Trophoblast cell (in vitro differentiated cells and primary cell): ENCODE measurements at regions not wholly inside any gene's neighbourhood (a gene's known extent, or its start where the extent isn't known, plus 50 kb on each side); places are given as distances from the start of the nearest gene placed in this dataset.

ENCODE experiments used
- DNase-seq, 2 donors: peaks; one replicate each; pipeline ENCODE4 v3.0.0-alpha.2; 2016
- H2AFZ ChIP-seq: 2 replicates; pipeline ENCODE4 v1.6.1; 2013; ENCODE audit warnings: low read length, moderate library complexity, mild to moderate bottlenecking; ENCODE audit not compliant: insufficient read depth, poor library complexity
- H2AK5ac ChIP-seq: 2 replicates; pipeline ENCODE4 v1.6.1; 2013; ENCODE audit warnings: mild to moderate bottlenecking, low read length
- H2BK120ac ChIP-seq: 2 replicates; pipeline ENCODE4 v1.6.1; 2013; ENCODE audit warnings: low read length, mild to moderate bottlenecking, moderate library complexity; ENCODE audit not compliant: insufficient read depth, poor library complexity
- H2BK12ac ChIP-seq: 2 replicates; pipeline ENCODE4 v1.6.1; 2013; ENCODE audit warnings: mild to moderate bottlenecking, low read length, moderate library complexity
- H2BK5ac ChIP-seq: 2 replicates; pipeline ENCODE4 v1.6.1; 2013; ENCODE audit warnings: low read length, low read depth, moderate library complexity, mild to moderate bottlenecking; ENCODE audit not compliant: poor library complexity
- H3K14ac ChIP-seq: 2 replicates; pipeline ENCODE4 v1.6.1; 2013; ENCODE audit warnings: mild to moderate bottlenecking, low read length
- H3K18ac ChIP-seq: 2 replicates; pipeline ENCODE4 v1.6.1; 2013; ENCODE audit warnings: mild to moderate bottlenecking, low read length
- H3K23ac ChIP-seq: 2 replicates; pipeline ENCODE4 v1.6.1; 2013; ENCODE audit warnings: low read length
- H3K27ac ChIP-seq: 2 replicates; pipeline ENCODE4 v1.5.1; 2013; ENCODE audit warnings: low read depth, mild to moderate bottlenecking, inconsistent platforms, low read length, moderate library complexity
- H3K27me3 ChIP-seq: 2 replicates; pipeline ENCODE4 v1.6.1; 2013; ENCODE audit warnings: inconsistent platforms, mild to moderate bottlenecking, low read length, moderate library complexity; ENCODE audit not compliant: insufficient read depth
- H3K36me3 ChIP-seq, 2 experiments: 1 replicate in 1 of 2; 2 replicates in 1 of 2; pipeline ENCODE4 v1.6.1; 2013; ENCODE audit warnings: low read length in 2 of 2, mild to moderate bottlenecking in 2 of 2, moderate library complexity in 1 of 2; ENCODE audit not compliant: insufficient read depth in 2 of 2, control insufficient read depth in 1 of 2
- H3K4ac ChIP-seq: 2 replicates; pipeline ENCODE4 v1.6.1; 2013; ENCODE audit warnings: low read depth, mild to moderate bottlenecking, low read length, moderate library complexity
- H3K4me1 ChIP-seq, 2 experiments: 1 replicate in 1 of 2; 2 replicates in 1 of 2; pipeline ENCODE4 v1.6.1; 2013; ENCODE audit warnings: low read length in 2 of 2, mild to moderate bottlenecking in 2 of 2, moderate library complexity in 1 of 2; ENCODE audit not compliant: insufficient read depth in 2 of 2, control insufficient read depth in 1 of 2
- H3K4me2 ChIP-seq: 2 replicates; pipeline ENCODE4 v1.6.1; 2013; ENCODE audit warnings: inconsistent platforms, mild to moderate bottlenecking, low read length, moderate library complexity
- H3K4me3 ChIP-seq: 2 replicates; pipeline ENCODE4 v1.5.1; 2013; ENCODE audit warnings: mild to moderate bottlenecking, low read depth, low read length, inconsistent platforms
- H3K79me1 ChIP-seq: one replicate; pipeline ENCODE4 v1.6.1; 2013; ENCODE audit warnings: low read length
- H3K79me2 ChIP-seq: 2 replicates; pipeline ENCODE4 v1.6.1; 2013; ENCODE audit warnings: low read length, mild to moderate bottlenecking; ENCODE audit not compliant: control insufficient read depth, insufficient read depth, poor library complexity
- H3K9ac ChIP-seq: 2 replicates; pipeline ENCODE4 v1.6.1; 2013; ENCODE audit warnings: mild to moderate bottlenecking, low read length
- H3K9me3 ChIP-seq: 2 replicates; pipeline ENCODE4 v1.6.1; 2013; ENCODE audit warnings: low read depth, mild to moderate bottlenecking, control low read depth, inconsistent platforms, low read length; ENCODE audit not compliant: insufficient read depth
- H4K12ac ChIP-seq: 2 replicates; pipeline ENCODE4 v1.6.1; 2013; ENCODE audit warnings: low read depth, mild to moderate bottlenecking, low read length, moderate library complexity
- H4K8ac ChIP-seq: 2 replicates; pipeline ENCODE4 v1.6.1; 2013; ENCODE audit warnings: low read depth, mild to moderate bottlenecking, low read length, moderate library complexity
- H4K91ac ChIP-seq: one replicate; pipeline ENCODE4 v1.6.1; 2013; ENCODE audit warnings: low read depth, mild to moderate bottlenecking, low read length, moderate library complexity
- WGBS: extraction: QIAGEN DNeasy Blood & Tissue Kit; methylation state at CpG from one replicate; pipeline ENCODE4 v1.1.7; 2013; ENCODE audit warnings: missing lambda C conversion rate; ENCODE audit not compliant: insufficient read length, insufficient coverage; ENCODE audit errors: extremely low coverage; 5-methylcytosine and 5-hydroxymethylcytosine counted together

DNA sequence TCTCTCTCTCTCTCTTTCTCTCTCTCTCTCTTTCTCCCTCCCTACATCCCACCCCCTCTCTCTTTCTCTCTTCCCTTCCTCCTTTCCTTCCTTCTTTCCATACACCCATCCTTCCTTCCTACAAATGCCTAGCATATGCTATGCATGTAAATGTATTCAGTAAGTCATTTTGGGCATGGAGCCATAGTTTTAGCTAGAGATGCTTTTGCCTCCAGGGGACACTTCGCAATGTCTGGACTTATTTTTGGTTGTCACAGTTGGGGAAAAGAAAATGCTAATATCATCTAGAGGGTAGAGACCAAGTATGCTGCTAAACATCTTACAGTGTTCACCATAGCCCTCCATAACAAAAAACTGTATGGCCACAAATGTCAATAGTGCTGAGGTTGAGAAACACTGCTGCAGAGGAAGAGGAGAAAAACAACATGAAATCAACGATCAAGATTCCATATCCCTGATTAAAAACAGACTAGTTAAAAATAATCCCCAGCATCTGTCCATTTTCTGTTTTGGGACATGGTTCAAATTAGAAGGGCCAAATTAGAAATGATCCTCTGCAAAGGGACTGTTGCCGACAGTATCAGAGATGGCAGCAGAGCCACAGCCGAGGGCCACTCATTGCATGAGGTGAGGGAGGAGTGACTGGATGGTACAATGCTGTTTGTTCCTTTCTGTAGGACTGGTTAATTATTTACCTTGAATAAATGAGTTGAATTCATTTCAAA, 152.7 kb downstream of the SH3BGRL2 start:
- Histone ChIP-seq H3K27ac (no peak overlapping the region), H2BK12ac (no peak overlapping the region), H3K79me2 (no peaks in the 10 kb centered on the region), H4K12ac (no peak overlapping the region), H3K27me3 (no peaks in the 10 kb centered on the region), H3K9ac (no peak overlapping the region), H3K36me3 (no peaks in the 10 kb centered on the region), H3K4me2 (no peak overlapping the region), H4K8ac (no peak overlapping the region), H3K4ac (no peak overlapping the region), H2BK120ac (no peak overlapping the region), H2BK5ac (no peak overlapping the region), H3K4me3 (no peak overlapping the region), H3K4me1 (no peaks in the 10 kb centered on the region), H3K9me3 (no peaks in the 10 kb centered on the region), H2AK5ac (no peak overlapping the region), H3K18ac (no peak overlapping the region), H3K14ac (no peak overlapping the region), H2AFZ (no peak overlapping the region), H4K91ac (no peak overlapping the region), H3K23ac (no peak overlapping the region), H3K79me1 (no peaks in the 10 kb centered on the region)
- no CpG with 5 or more reads among the region's 4 CpGs for WGBS
- no peak for DNase-seq

DNA sequence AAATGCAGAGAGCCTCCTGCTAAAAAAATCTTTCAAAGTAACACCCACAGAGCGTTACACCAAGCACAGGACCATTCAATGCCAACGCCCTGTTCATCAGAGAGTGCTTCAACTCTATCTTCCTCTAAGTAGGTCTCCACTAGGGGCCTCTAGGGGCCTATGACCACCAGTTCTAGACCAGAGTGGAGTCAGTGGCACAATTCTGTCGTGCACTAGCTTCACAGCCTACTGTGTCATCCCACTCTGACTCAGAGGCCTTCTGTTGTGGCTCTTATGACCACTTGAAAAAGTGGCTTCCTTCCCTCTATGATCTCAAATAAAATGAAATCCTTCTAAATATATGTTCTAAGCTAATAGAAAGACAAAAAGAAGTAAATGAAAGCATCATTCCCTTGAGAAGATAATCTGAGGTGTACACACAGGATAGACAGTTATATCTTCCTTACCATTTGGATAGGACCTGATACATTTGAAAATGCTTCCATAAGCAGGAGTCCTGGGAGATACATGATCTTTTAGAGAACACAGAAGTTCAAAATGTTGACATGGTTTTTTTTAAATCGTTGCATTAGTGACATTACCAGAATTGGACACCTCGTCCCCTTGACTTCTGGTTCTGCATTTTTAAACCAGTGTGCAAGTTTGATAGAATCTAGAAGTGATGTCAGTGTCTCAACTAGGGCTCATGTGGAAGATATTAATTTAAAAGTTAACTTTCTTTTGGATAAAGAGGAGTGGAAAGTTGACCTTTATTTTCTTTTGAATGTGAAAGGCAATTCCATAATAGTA, 151.9 kb downstream of the SH3BGRL2 start:
- Histone ChIP-seq H3K27ac (no peak overlapping the region), H2BK120ac (no peak overlapping the region), H3K4ac (no peak overlapping the region), H2BK12ac (no peak overlapping the region), H3K27me3 (no peaks in the 10 kb centered on the region), H3K4me3 (no peak overlapping the region), H3K79me1 (peaks cover 5% of the 10 kb centered on the region), H4K8ac (no peak overlapping the region), H3K79me2 (no peaks in the 10 kb centered on the region), H3K36me3 (no peaks in the 10 kb centered on the region), H3K4me2 (no peak overlapping the region), H4K12ac (no peak overlapping the region), H3K4me1 (no peaks in the 10 kb centered on the region), H4K91ac (no peak overlapping the region), H3K23ac (no peak overlapping the region), H2BK5ac (no peak overlapping the region), H3K18ac (no peak overlapping the region), H2AFZ (no peak overlapping the region), H2AK5ac (no peak overlapping the region), H3K9me3 (no peaks in the 10 kb centered on the region), H3K9ac (no peak overlapping the region), H3K14ac (no peak overlapping the region)
- WGBS: no CpG with 5 or more reads among the region's 5 CpGs
- no peak for DNase-seq

DNA sequence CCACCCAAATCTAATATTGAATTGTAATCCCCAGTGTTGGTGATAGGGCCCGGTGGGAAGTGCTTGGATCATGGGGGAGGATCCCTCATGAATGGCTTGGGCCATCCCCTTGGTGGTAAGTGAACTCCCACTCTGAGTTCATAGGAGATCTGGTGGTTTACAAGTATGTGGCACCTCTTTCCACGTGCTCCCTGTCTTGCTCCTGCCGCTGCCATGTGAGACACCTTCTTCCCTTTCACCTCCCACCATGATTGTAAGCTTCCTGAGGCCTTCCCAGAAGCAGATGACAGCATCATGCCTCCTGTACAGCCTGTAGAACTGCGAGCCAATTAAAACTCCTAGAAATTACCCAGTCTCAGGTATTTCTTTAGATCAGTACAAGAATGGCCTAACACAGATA, 150.8 kb downstream of the SH3BGRL2 start:
- no peak overlapping the region for H2AFZ ChIP-seq
- no peak overlapping the region for H2BK5ac ChIP-seq
- no peaks in the 10 kb centered on the region for H3K27me3 ChIP-seq
- H3K4me3 ChIP-seq: no peak overlapping the region
- H2BK120ac ChIP-seq: no peak overlapping the region
- peaks cover 5% of the 10 kb centered on the region for H3K79me1 ChIP-seq
- no peak overlapping the region for H4K8ac ChIP-seq
- no peak overlapping the region for H3K4me2 ChIP-seq
- H3K4ac ChIP-seq: no peak overlapping the region
- no peak overlapping the region for H4K12ac ChIP-seq
- no peak overlapping the region for H3K9ac ChIP-seq
- H3K14ac ChIP-seq: no peak overlapping the region
- WGBS: no CpG with 5 or more reads among the region's 4 CpGs
- no peaks in the 10 kb centered on the region for H3K9me3 ChIP-seq
- DNase-seq: no peak
- no peaks in the 10 kb centered on the region for H3K4me1 ChIP-seq
- no peak overlapping the region for H3K18ac ChIP-seq
- H3K79me2 ChIP-seq: no peaks in the 10 kb centered on the region
- H2BK12ac ChIP-seq: peak overlapping the region; percentile 34
- no peaks in the 10 kb centered on the region for H3K36me3 ChIP-seq
- H3K27ac ChIP-seq: no peak overlapping the region
- no peak overlapping the region for H4K91ac ChIP-seq
- H2AK5ac ChIP-seq: no peak overlapping the region
- H3K23ac ChIP-seq: no peak overlapping the region

DNA sequence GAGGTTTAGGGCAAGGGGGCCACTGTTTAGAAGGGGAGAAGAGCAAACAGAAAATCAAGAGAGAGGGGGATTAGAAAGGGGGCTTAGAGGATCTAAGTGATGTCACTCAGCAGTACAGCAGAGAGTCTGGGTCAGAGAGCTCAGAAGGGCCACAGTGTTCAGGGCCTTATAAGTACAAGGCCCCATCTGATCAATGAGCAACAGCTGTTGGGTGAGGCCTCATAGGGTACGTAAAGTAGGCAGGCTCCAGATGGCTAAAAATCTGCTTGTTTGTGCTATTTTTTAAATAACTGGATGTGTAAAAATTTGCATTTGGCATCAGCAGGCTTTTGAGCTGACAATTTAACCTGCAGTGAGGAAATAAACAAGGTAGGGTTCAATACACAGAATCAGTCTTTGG, 149.8 kb downstream of the SH3BGRL2 start:
- Histone ChIP-seq H3K4me3 (no peak overlapping the region), H3K4ac (no peak overlapping the region), H3K9ac (no peak overlapping the region), H2AK5ac (no peak overlapping the region), H3K36me3 (no peaks in the 10 kb centered on the region), H3K18ac (no peak overlapping the region), H3K4me1 (no peaks in the 10 kb centered on the region), H4K8ac (no peak overlapping the region), H3K27me3 (no peaks in the 10 kb centered on the region), H3K9me3 (no peaks in the 10 kb centered on the region), H3K4me2 (no peak overlapping the region), H4K12ac (no peak overlapping the region), H2BK120ac (no peak overlapping the region), H2AFZ (no peak overlapping the region), H3K14ac (no peak overlapping the region), H3K23ac (no peak overlapping the region), H2BK12ac (no peak overlapping the region), H3K79me2 (no peaks in the 10 kb centered on the region), H3K27ac (no peak overlapping the region), H2BK5ac (no peak overlapping the region), H3K79me1 (peaks cover 5% of the 10 kb centered on the region), H4K91ac (no peak overlapping the region)
- DNase-seq: no peak
- WGBS: no CpG with 5 or more reads among the region's 1 CpG
